CD4-positive, alpha-beta T cell treated with Interleukin-2 at 100 ng/mL for 4 hours (primary cell): ENCODE measurements at regions not wholly inside any gene's neighbourhood (a gene's known extent, or its start where the extent isn't known, plus 50 kb on each side); places are given as distances from the start of the nearest gene placed in this dataset.
"Not testable (repeated sequence)": the region's sequence is repeated elsewhere in the genome, so short reads cannot be mapped to it uniquely, and the experiment has no call there.

Source experiments
- DNase-seq: peaks from one replicate; pipeline ENCODE4 v3.0.0-alpha.2; 2020; ENCODE audit warnings: low spot score

- not testable (repeated sequence) for DNase-seq
Observed at GRCh38 chr6:85838351-85839119, 195.8 kb upstream of the SYNCRIP start.

GRCh38 chr6:85828973-85829372 lies 186.3 kb upstream of the SYNCRIP start:
- no peak for DNase-seq

GRCh38 chr6:85826997-85827396 lies 184.3 kb upstream of the SYNCRIP start:
- no peak for DNase-seq

GRCh38 chr6:85824329-85824728 lies 181.6 kb upstream of the SYNCRIP start:
- no peak for DNase-seq

GRCh38 chr6:85810558-85810957 lies 167.9 kb upstream of the SYNCRIP start:
- DNase-seq: no peak

- no peak for DNase-seq
Observed at GRCh38 chr6:85803721-85804120, 161.0 kb upstream of the SYNCRIP start.

- DNase-seq: no peak
Observed at GRCh38 chr6:85802162-85802561, 159.5 kb upstream of the SYNCRIP start.

GRCh38 chr6:85798931-85799652 lies 156.4 kb upstream of the SYNCRIP start:
- no peak for DNase-seq

GRCh38 chr6:85797993-85798392 lies 155.3 kb upstream of the SYNCRIP start:
- no peak for DNase-seq

GRCh38 chr6:85795945-85796344 lies 153.3 kb upstream of the SYNCRIP start:
- no peak for DNase-seq

- DNase-seq: no peak
Observed at GRCh38 chr6:85792254-85792653, 149.6 kb upstream of the SYNCRIP start.

- no peak for DNase-seq
Observed at GRCh38 chr6:85775883-85776282, 133.2 kb upstream of the SYNCRIP start.

- DNase-seq: no peak
Observed at GRCh38 chr6:85772641-85773040, 130.0 kb upstream of the SYNCRIP start.

GRCh38 chr6:85771925-85772430 lies 129.3 kb upstream of the SYNCRIP start:
- no peak for DNase-seq

- DNase-seq: no peak
Observed at GRCh38 chr6:85771455-85771854, 128.8 kb upstream of the SYNCRIP start.

GRCh38 chr6:85764844-85765243 lies 122.2 kb upstream of the SYNCRIP start:
- no peak for DNase-seq

- no peak for DNase-seq
Observed at GRCh38 chr6:85756982-85757381, 114.3 kb upstream of the SYNCRIP start.

GRCh38 chr6:85754894-85755293 lies 112.2 kb upstream of the SYNCRIP start:
- no peak for DNase-seq

GRCh38 chr6:85752602-85753001 lies 109.9 kb upstream of the SYNCRIP start:
- DNase-seq: no peak

- DNase-seq: no peak
Observed at GRCh38 chr6:85751374-85752055, 108.8 kb upstream of the SYNCRIP start.

GRCh38 chr6:85750146-85750545 lies 107.5 kb upstream of the SYNCRIP start:
- not testable (repeated sequence) for DNase-seq

- DNase-seq: no peak
Observed at GRCh38 chr6:85749236-85749635, 106.5 kb upstream of the SYNCRIP start.

GRCh38 chr6:85747666-85748065 lies 105.0 kb upstream of the SYNCRIP start:
- DNase-seq: no peak
